HUES64 (cell line): ENCODE measurements at regions not wholly inside any gene's neighbourhood (a gene's known extent, or its start where the extent isn't known, plus 50 kb on each side); places are given as distances from the start of the nearest gene placed in this dataset.

Experiments used
- H3K27ac ChIP-seq: 2 replicates; pipeline ENCODE4 v1.7.0; 2013; ENCODE audit warnings: low read depth, low read length, inconsistent platforms
- H3K27me3 ChIP-seq: 2 replicates; pipeline ENCODE4 v1.6.1; 2013; ENCODE audit warnings: mild to moderate bottlenecking, low read length; ENCODE audit not compliant: insufficient read depth
- H3K36me3 ChIP-seq: 2 replicates; pipeline ENCODE4 v1.6.1; 2013; ENCODE audit warnings: mild to moderate bottlenecking, low read length; ENCODE audit not compliant: insufficient read depth
- H3K4me1 ChIP-seq: 2 replicates; pipeline ENCODE4 v1.6.1; 2013; ENCODE audit warnings: mild to moderate bottlenecking, low read length, moderate library complexity; ENCODE audit not compliant: insufficient read depth
- H3K4me3 ChIP-seq: 2 replicates; pipeline ENCODE4 v1.5.1; 2013; ENCODE audit warnings: mild to moderate bottlenecking, low read length, moderate library complexity
- H3K9ac ChIP-seq: 2 replicates; pipeline ENCODE4 v1.6.1; 2013; ENCODE audit warnings: mild to moderate bottlenecking, low read depth, low read length
- H3K9me3 ChIP-seq: 2 replicates; pipeline ENCODE4 v1.6.1; 2013; ENCODE audit warnings: low read depth, low read length; ENCODE audit not compliant: insufficient read depth
- WGBS: fragments of 150-250, 120-280 bp; methylation state at CpG from one replicate; pipeline ENCODE4 v1.1.7; 2013; ENCODE audit warnings: missing lambda C conversion rate; 5-methylcytosine and 5-hydroxymethylcytosine counted together

- no peaks in the 10 kb centered on the region for H3K27me3 ChIP-seq
- no peaks in the 10 kb centered on the region for H3K36me3 ChIP-seq
- no peak overlapping the region for H3K27ac ChIP-seq
- no peaks in the 10 kb centered on the region for H3K4me1 ChIP-seq
- no peak overlapping the region for H3K4me3 ChIP-seq
- no CpG with 5 or more reads among the region's 1 CpG for WGBS
- no peak overlapping the region for H3K9ac ChIP-seq
- no peaks in the 10 kb centered on the region for H3K9me3 ChIP-seq
Measured at GRCh38 chr1:80418134-80418533, 1382.6 kb upstream of the ADGRL2 start.

GRCh38 chr1:80417671-80418070, 1383.1 kb upstream of the ADGRL2 start:
- Histone ChIP-seq H3K9ac (no peak overlapping the region), H3K9me3 (no peaks in the 10 kb centered on the region), H3K27me3 (no peaks in the 10 kb centered on the region), H3K4me3 (no peak overlapping the region), H3K36me3 (no peaks in the 10 kb centered on the region), H3K27ac (no peak overlapping the region), H3K4me1 (no peaks in the 10 kb centered on the region)
- WGBS: 100% methylated on average over 1 of the region's 1 CpG

GRCh38 chr1:80413969-80414368, 1386.8 kb upstream of the ADGRL2 start:
- Histone ChIP-seq H3K36me3 (no peaks in the 10 kb centered on the region), H3K27ac (no peak overlapping the region), H3K4me1 (no peaks in the 10 kb centered on the region), H3K9me3 (no peaks in the 10 kb centered on the region), H3K9ac (no peak overlapping the region), H3K4me3 (no peak overlapping the region), H3K27me3 (no peaks in the 10 kb centered on the region)
- WGBS: 86% methylated on average over 1 of the region's 1 CpG

GRCh38 chr1:80410233-80410632, 1390.5 kb upstream of the ADGRL2 start:
- no peaks in the 10 kb centered on the region for H3K9me3 ChIP-seq

DNA sequence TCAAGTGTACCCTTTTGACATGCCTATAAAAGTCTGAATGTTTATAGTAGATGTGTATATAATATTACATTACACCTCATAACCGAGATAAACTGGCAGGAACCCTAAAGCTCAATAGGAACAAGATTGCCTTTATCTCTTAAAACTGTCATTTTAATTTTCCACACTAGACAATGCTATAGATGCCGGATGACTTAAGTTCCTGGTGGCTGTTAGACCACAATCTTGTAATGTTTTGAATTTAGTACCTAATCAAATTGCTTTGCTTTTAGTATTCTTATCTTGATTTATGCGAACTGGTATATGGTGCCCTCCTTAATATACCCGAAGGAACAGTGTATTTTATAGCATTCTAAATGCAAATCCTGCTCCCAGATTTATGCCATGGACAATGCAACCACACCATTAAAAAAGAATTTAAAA, 1397.0 kb upstream of the ADGRL4 start:
- Histone ChIP-seq H3K27me3 (no peaks in the 10 kb centered on the region), H3K4me1 (no peaks in the 10 kb centered on the region), H3K36me3 (no peaks in the 10 kb centered on the region), H3K27ac (no peak overlapping the region), H3K9ac (no peak overlapping the region), H3K9me3 (peaks cover 11% of the 10 kb centered on the region; the same call in 1 of the 2 replicates), H3K4me3 (no peak overlapping the region)
- WGBS: 93% methylated on average over 4 of the region's 4 CpGs

More at GRCh38 chr1:80410233-80410632, 1390.5 kb upstream of the ADGRL2 start:
- Histone ChIP-seq H3K27ac (no peak overlapping the region), H3K36me3 (no peaks in the 10 kb centered on the region), H3K4me1 (no peaks in the 10 kb centered on the region), H3K9ac (no peak overlapping the region), H3K4me3 (no peak overlapping the region), H3K27me3 (no peaks in the 10 kb centered on the region)
- WGBS: 96% methylated on average over 3 of the region's 4 CpGs

DNA sequence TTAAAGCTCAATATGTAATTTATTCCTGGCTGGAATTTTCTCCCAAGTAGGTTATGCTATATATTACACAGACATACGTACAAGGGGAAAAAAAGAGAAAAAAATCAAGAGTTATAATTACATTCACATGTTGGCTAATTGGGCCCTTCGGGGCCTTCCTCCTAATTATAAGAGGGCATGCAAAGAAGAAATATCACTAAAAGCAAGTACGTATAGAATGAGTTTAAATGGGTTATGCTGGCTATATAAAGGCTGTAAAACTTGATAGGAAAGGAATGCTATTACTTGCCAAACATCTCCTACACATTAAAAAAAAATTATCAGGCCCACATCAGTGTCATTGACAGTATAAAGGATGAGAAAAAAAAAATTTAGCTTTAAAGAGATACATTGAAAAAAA, 1396.1 kb upstream of the ADGRL4 start:
- H3K36me3 ChIP-seq: no peaks in the 10 kb centered on the region
- H3K27me3 ChIP-seq: no peaks in the 10 kb centered on the region
- no CpG with 5 or more reads among the region's 3 CpGs for WGBS
- no peak overlapping the region for H3K27ac ChIP-seq
- no peaks in the 10 kb centered on the region for H3K4me1 ChIP-seq
- no peak overlapping the region for H3K4me3 ChIP-seq
- H3K9ac ChIP-seq: no peak overlapping the region
- peaks cover 11% of the 10 kb centered on the region; the same call in 1 of the 2 replicates for H3K9me3 ChIP-seq

DNA sequence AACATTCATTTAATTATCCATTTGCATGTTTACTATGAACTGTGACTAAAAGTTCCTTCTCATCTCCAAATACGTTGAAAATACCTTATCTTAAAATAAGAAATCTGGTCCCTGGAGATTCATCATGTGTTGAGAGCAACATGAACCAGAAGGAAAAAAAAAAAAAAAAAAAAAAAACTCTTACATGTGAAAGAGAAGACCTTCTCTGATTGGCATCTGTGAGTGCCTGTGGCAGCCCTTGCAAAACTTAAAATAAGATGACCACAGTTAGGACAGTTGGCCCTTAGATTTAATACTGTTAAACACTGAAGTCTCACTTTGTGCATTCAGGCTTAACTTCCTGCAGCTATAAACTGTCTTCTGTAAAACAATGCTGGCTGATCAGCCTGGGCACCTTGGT, 1395.2 kb upstream of the ADGRL4 start:
- no peaks in the 10 kb centered on the region for H3K36me3 ChIP-seq
- H3K4me3 ChIP-seq: no peak overlapping the region
- no peaks in the 10 kb centered on the region for H3K4me1 ChIP-seq
- no peaks in the 10 kb centered on the region for H3K27me3 ChIP-seq
- H3K9me3 ChIP-seq: peaks cover 11% of the 10 kb centered on the region; the same call in 1 of the 2 replicates
- H3K27ac ChIP-seq: no peak overlapping the region
- 100% methylated on average over 1 of the region's 1 CpG for WGBS
- H3K9ac ChIP-seq: no peak overlapping the region

- 81% methylated on average over 3 of the region's 3 CpGs for WGBS
- no peak overlapping the region for H3K9ac ChIP-seq
- H3K27me3 ChIP-seq: no peaks in the 10 kb centered on the region
- peaks cover 11% of the 10 kb centered on the region for H3K9me3 ChIP-seq
- H3K4me3 ChIP-seq: no peak overlapping the region
- H3K36me3 ChIP-seq: no peaks in the 10 kb centered on the region
- no peaks in the 10 kb centered on the region for H3K4me1 ChIP-seq
- H3K27ac ChIP-seq: no peak overlapping the region
Measured at GRCh38 chr1:80392529-80392928, 1386.0 kb upstream of the ADGRL4 start.

DNA sequence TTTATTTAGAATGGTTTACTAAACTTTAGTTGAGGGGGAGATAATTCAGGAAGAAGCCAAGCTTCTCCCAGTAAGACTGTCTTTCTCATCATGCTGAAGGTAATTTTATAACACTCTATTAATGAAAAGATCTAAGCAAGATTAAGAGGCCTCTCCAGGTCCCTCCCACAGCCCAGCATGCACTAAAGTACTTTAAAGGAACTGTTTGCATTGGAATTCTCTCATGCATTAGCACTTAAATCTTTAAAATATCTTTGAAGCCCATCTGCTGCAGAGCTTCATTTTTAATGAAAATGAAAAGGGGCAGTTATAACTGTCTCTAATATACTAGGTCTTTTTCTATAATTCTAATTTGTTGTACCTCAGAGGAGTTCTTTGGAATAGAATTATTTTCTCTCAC, 1379.1 kb upstream of the ADGRL4 start:
- no peaks in the 10 kb centered on the region for H3K27me3 ChIP-seq
- no peak overlapping the region for H3K4me3 ChIP-seq
- no peak overlapping the region for H3K27ac ChIP-seq
- H3K36me3 ChIP-seq: no peaks in the 10 kb centered on the region
- no peak overlapping the region for H3K9ac ChIP-seq
- H3K9me3 ChIP-seq: peaks cover 11% of the 10 kb centered on the region
- H3K4me1 ChIP-seq: peaks cover 12% of the 10 kb centered on the region

- no peak overlapping the region for H3K9ac ChIP-seq
Measured at GRCh38 chr1:80384959-80385358, 1378.4 kb upstream of the ADGRL4 start.

GRCh38 chr1:80384083-80384830, 1377.7 kb upstream of the ADGRL4 start:
- Histone ChIP-seq H3K4me1 (peaks cover 12% of the 10 kb centered on the region), H3K9ac (no peak overlapping the region), H3K27ac (no peak overlapping the region), H3K27me3 (no peaks in the 10 kb centered on the region), H3K36me3 (no peaks in the 10 kb centered on the region), H3K9me3 (peaks cover 4% of the 10 kb centered on the region; the same call in 1 of the 2 replicates), H3K4me3 (no peak overlapping the region)
- 86% methylated on average over 1 of the region's 1 CpG for WGBS

More at GRCh38 chr1:80384959-80385358, 1378.4 kb upstream of the ADGRL4 start:
- Histone ChIP-seq H3K4me3 (no peak overlapping the region), H3K9me3 (peaks cover 11% of the 10 kb centered on the region), H3K4me1 (peaks cover 12% of the 10 kb centered on the region), H3K36me3 (no peaks in the 10 kb centered on the region), H3K27me3 (no peaks in the 10 kb centered on the region), H3K27ac (no peak overlapping the region)

DNA sequence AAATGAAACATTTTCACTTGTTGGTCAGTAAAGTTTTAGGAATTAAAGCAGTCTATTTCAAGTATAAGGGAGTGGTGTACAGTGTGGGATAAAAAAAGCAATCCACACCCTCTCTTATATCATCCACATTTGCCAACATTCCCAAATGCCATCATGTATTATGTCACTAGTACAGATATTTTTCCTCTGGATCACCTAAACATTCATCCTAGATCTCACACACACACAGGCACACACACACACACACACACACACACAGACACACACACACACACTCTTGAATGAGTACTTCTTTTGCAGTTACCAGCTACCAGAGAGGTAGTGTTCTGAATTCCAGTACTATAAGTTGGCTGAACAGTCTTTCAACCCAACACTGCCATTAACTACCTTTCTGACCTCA, 1369.1 kb upstream of the ADGRL4 start:
- H3K9ac ChIP-seq: no peak overlapping the region
- H3K27me3 ChIP-seq: no peaks in the 10 kb centered on the region
- H3K4me1 ChIP-seq: no peaks in the 10 kb centered on the region
- no peak overlapping the region for H3K4me3 ChIP-seq
- H3K36me3 ChIP-seq: no peaks in the 10 kb centered on the region
- H3K27ac ChIP-seq: no peak overlapping the region
- no peaks in the 10 kb centered on the region for H3K9me3 ChIP-seq
